HCT116 (cell line): ENCODE measurements at regions not wholly inside any gene's neighbourhood (a gene's known extent, or its start where the extent isn't known, plus 50 kb on each side); places are given as distances from the start of the nearest gene placed in this dataset.

Experiments used
- CTCF ChIP-seq, 3 experiments: fragments of 200-600 bp in 1 of 3; sonication (generic) in 1 of 3; IDR thresholded peaks in 2 of 3; conservative IDR thresholded peaks in 1 of 3; 2 replicates each; pipeline ENCODE4 v1.5.1; 2012 to 2017; ENCODE audit warnings: low read depth in 2 of 3, low read length in 2 of 3, antibody characterized with exemption in 1 of 3, borderline replicate concordance in 1 of 3, control low read depth in 1 of 3, mild to moderate bottlenecking in 1 of 3, mixed read lengths in 1 of 3, mixed run types in 1 of 3, moderate library complexity in 1 of 3; ENCODE audit not compliant: insufficient read depth in 1 of 3
- SP1 ChIP-seq: IDR thresholded peaks from 2 replicates; pipeline ENCODE4 v1.6.1; 2012; ENCODE audit warnings: low read depth
- SRF ChIP-seq: IDR thresholded peaks from 2 replicates; pipeline ENCODE4 v1.6.1; 2012; ENCODE audit warnings: low read depth
- ZNF274 ChIP-seq: fragments of 200-500 bp; sonication (Bioruptor generic); IDR thresholded peaks from 2 replicates; pipeline ENCODE4 v1.6.1; 2014; ENCODE audit warnings: mild to moderate bottlenecking, low read depth, low read length, inconsistent platforms
- TF ChIP-seq, protein P1 (sequence below): IDR thresholded peaks from 2 replicates; pipeline ENCODE4 v1.6.1; 2012; ENCODE audit warnings: low read depth

DNA sequence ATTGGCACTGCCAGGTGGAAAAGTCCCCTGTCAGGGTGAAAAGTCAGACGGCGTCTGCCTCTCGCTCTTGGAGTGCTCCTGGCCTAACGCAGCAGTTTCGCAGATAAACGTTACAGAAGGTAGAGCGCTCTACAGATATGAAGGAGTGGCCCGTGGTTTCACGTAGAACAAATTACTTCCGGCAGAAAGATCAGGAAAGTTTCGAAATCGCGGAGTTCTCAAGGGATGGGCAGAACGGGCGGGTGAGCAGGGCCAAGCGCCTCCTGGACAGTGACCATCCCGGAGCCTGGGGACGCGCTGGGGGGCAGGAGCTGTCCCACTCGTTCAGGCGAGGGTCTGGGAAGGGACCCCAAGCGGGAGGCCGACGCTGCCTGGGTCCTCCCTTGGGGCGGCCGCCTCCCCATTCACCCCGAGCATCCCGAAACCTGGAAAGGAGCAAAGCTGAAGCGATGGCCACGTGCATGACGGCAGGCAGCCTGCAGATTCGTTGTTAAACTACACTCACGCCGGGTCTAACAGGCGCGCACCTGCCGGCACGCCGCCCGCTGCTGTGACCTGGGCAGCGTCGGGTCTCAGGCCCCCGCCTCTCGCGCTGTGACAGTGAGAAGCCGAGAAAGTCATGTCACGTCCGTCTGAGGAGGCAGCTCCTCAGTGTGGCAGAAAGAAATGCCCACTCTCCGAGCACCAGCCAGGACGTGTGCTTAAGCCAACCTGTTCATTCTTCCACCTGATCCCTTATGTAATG lies 122.9 kb upstream of the SALL3 start:
- TF ChIP-seq ZNF274 (no peak), CTCF (IDR thresholded peaks at IDR 0.05 in 2 of 3, conservative IDR thresholded peaks at IDR 0.05 in 1 of 3; ENCODE audit: borderline replicate concordance in 1 of 3, insufficient read depth in 1 of 3, low read depth in 2 of 3, low read length in 2 of 3) (no peak), SP1 (no peak), SRF (no peak)
- TF ChIP-seq, protein P1, sequence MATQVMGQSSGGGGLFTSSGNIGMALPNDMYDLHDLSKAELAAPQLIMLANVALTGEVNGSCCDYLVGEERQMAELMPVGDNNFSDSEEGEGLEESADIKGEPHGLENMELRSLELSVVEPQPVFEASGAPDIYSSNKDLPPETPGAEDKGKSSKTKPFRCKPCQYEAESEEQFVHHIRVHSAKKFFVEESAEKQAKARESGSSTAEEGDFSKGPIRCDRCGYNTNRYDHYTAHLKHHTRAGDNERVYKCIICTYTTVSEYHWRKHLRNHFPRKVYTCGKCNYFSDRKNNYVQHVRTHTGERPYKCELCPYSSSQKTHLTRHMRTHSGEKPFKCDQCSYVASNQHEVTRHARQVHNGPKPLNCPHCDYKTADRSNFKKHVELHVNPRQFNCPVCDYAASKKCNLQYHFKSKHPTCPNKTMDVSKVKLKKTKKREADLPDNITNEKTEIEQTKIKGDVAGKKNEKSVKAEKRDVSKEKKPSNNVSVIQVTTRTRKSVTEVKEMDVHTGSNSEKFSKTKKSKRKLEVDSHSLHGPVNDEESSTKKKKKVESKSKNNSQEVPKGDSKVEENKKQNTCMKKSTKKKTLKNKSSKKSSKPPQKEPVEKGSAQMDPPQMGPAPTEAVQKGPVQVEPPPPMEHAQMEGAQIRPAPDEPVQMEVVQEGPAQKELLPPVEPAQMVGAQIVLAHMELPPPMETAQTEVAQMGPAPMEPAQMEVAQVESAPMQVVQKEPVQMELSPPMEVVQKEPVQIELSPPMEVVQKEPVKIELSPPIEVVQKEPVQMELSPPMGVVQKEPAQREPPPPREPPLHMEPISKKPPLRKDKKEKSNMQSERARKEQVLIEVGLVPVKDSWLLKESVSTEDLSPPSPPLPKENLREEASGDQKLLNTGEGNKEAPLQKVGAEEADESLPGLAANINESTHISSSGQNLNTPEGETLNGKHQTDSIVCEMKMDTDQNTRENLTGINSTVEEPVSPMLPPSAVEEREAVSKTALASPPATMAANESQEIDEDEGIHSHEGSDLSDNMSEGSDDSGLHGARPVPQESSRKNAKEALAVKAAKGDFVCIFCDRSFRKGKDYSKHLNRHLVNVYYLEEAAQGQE = no peak
